ENCODE measurements at regions not wholly inside any gene's neighbourhood (a gene's known extent, or its start where the extent isn't known, plus 50 kb on each side); places are given as distances from the start of the nearest gene placed in this dataset.

DNA sequence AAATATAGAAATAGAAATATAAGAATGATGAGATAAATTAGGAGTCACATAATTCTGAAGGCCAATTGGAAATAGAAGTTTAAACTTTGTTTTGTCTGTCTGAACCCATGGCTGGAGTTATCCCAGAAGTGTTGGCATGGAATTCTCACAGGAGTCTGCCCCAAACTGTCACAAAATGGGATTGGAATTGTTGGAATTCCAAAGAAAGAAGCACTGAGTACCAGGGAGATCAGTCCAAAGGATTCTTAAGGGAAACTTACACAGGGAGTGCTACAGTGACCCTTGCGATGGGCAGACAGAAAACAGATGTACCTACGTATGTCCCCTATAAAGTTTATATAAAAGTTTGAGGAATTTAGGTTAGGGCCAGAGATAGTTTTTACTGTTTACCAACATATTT lies 1607.7 kb downstream of the ARAP2 start:
- Mint-ChIP-seq H3K36me3 (ENCODE audit: low read depth) (peaks cover 4% of the 10 kb centered on the region), H3K27me3 (ENCODE audit: low read depth) (no peaks in the 10 kb centered on the region), H3K9me3 (peaks cover 24% of the 10 kb centered on the region), H3K4me3 (no peak overlapping the region), H3K4me1 (no peaks in the 10 kb centered on the region), H3K27ac (no peak overlapping the region)
- TF ChIP-seq, protein P1, sequence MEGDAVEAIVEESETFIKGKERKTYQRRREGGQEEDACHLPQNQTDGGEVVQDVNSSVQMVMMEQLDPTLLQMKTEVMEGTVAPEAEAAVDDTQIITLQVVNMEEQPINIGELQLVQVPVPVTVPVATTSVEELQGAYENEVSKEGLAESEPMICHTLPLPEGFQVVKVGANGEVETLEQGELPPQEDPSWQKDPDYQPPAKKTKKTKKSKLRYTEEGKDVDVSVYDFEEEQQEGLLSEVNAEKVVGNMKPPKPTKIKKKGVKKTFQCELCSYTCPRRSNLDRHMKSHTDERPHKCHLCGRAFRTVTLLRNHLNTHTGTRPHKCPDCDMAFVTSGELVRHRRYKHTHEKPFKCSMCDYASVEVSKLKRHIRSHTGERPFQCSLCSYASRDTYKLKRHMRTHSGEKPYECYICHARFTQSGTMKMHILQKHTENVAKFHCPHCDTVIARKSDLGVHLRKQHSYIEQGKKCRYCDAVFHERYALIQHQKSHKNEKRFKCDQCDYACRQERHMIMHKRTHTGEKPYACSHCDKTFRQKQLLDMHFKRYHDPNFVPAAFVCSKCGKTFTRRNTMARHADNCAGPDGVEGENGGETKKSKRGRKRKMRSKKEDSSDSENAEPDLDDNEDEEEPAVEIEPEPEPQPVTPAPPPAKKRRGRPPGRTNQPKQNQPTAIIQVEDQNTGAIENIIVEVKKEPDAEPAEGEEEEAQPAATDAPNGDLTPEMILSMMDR (IDR thresholded peaks at IDR 0.05; ENCODE audit: unreplicated experiment in 3 of 3), result no peak

DNA sequence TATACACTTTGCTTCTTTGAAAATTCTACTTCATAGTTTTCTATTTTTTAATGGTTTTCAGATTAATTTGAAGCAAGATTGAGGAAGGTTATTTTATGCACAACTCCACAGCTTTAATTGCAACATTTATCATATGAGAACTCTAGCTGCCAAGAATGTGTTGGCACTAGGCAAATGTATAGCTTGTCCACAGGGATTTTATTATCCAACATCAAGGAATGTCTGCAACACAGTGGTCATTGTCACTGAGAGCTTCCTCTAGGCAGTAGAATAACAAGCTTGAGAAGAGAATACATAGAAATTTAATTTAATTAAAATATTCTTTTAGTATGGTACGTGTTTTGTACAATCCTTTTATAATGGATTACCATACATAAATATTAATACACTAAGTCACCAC lies 1600.8 kb downstream of the ARAP2 start:
- Mint-ChIP-seq H3K4me1 (no peaks in the 10 kb centered on the region), H3K27ac (no peak overlapping the region)
- TF ChIP-seq, protein P1 (IDR thresholded peaks at IDR 0.05; ENCODE audit: unreplicated experiment in 3 of 3), result no peak

DNA sequence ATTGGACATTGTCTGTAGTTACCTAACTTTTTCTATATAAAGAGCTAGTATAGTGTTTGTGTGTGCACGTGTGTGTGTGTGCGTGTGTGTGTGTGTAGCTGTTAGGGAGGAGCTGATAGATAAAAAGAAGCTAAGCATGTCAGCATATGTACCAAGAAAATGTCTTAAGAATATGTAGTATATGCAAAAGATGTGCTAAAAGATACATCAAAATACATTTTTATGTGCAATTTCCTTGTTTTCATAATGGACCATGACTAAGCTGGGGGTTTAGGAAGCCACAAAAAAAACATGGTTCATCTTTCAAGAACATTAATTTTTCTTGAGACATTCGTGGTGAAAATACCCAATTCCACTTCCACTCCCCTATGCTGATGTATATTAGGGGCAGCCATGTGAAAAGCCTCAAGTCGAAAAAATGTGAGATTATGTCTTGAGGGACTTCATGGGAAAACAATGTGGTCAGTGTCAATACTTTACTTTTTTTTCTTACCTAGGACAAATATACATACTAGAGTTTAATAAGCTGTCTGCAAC lies 1599.7 kb downstream of the ARAP2 start:
- H3K4me3 Mint-ChIP-seq, result no peak overlapping the region
- H3K27ac Mint-ChIP-seq, result no peak overlapping the region
- peaks cover 17% of the 10 kb centered on the region for H3K9me3 Mint-ChIP-seq
- TF ChIP-seq, protein P1 (IDR thresholded peaks at IDR 0.05; ENCODE audit: unreplicated experiment in 3 of 3), result no peak
- H3K36me3 Mint-ChIP-seq (ENCODE audit: low read depth), result no peaks in the 10 kb centered on the region
- no peaks in the 10 kb centered on the region for H3K4me1 Mint-ChIP-seq
- no peaks in the 10 kb centered on the region for H3K27me3 Mint-ChIP-seq (ENCODE audit: low read depth)

More for the DNA sequence above, 1600.8 kb downstream of the ARAP2 start:
- H3K4me3 Mint-ChIP-seq, result no peak overlapping the region
- H3K27me3 Mint-ChIP-seq (ENCODE audit: low read depth), result no peaks in the 10 kb centered on the region
- H3K36me3 Mint-ChIP-seq (ENCODE audit: low read depth), result peaks cover 4% of the 10 kb centered on the region
- H3K9me3 Mint-ChIP-seq, result peaks cover 17% of the 10 kb centered on the region

DNA sequence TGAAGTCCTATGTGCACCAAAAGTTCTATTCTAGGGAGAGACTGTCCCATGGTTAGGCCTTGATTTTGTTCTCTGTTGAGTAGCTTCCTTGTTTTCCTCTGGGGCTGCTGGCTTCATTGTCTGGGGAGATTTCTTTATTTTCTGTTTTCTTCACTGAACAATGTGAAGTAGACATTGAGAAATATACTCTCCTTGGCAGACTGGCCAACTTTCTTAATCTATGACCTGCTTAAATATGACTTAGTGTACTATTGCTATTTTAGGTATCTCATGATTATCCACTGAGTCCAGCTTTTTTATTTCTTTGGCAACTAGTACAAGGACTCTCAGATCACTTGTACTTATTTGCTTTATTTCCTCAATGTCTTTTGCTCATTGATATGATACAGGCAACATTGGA lies 1594.6 kb downstream of the ARAP2 start:
- no peaks in the 10 kb centered on the region for H3K36me3 Mint-ChIP-seq (ENCODE audit: low read depth)
- no peaks in the 10 kb centered on the region for H3K27me3 Mint-ChIP-seq (ENCODE audit: low read depth)
- no peaks in the 10 kb centered on the region for H3K4me1 Mint-ChIP-seq
- TF ChIP-seq, protein P1 (IDR thresholded peaks at IDR 0.05; ENCODE audit: unreplicated experiment in 3 of 3), result no peak
- H3K4me3 Mint-ChIP-seq, result no peak overlapping the region
- H3K9me3 Mint-ChIP-seq, result peaks cover 2% of the 10 kb centered on the region
- H3K27ac Mint-ChIP-seq, result no peak overlapping the region

DNA sequence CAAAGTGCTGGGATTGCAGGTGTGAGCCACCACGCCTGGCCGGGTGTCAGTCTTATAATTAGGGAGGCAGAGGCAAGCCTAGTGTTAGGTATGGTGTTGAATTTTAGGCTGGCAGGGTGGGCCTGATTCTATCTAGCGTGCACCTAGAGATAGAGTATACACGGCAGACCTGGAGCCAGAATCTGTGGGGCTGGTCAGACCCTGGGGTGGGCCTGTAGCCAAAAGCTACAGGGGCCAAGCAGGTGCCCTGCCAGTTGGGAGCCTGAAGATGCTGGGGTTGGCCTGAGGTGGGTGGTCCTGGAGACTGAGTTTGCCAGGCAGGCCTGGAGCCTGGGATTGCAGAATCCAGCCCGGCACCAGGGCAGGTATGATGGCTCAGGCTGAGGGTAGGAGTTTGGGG lies 1580.3 kb downstream of the ARAP2 start:
- Mint-ChIP-seq H3K9me3 (peaks cover 3% of the 10 kb centered on the region), H3K27me3 (ENCODE audit: low read depth) (no peaks in the 10 kb centered on the region), H3K4me3 (no peak overlapping the region), H3K27ac (no peak overlapping the region), H3K36me3 (ENCODE audit: low read depth) (no peaks in the 10 kb centered on the region), H3K4me1 (no peaks in the 10 kb centered on the region)
- TF ChIP-seq, protein P1 (IDR thresholded peaks at IDR 0.05; ENCODE audit: unreplicated experiment in 3 of 3), result no peak

DNA sequence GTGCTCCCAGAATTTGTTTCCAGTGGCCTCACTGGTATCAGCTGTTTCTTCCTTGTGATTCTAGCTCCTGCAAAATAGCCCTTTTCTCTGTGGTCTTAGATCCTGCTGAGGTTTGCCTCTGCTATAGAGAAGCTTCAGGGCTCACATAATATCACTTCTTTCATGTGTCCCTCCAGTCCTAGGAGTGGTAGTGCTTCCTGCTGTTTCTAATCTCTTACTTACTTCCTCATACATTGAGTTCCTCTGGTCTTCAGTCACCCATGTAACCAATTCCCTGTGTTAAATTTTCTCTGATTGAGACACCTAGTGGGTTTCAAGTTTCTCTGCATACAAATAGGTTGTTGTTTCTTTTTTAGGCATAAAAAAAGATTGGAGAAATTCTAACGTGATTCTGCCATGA lies 1567.9 kb downstream of the ARAP2 start:
- Mint-ChIP-seq H3K27ac (peak overlapping the region in 2 of 3 experiments; percentile 42 to 63), H3K4me3 (no peak overlapping the region), H3K36me3 (ENCODE audit: low read depth) (no peaks in the 10 kb centered on the region), H3K27me3 (ENCODE audit: low read depth) (no peaks in the 10 kb centered on the region), H3K9me3 (no peaks in the 10 kb centered on the region), H3K4me1 (no peaks in the 10 kb centered on the region)
- TF ChIP-seq, protein P1 (IDR thresholded peaks at IDR 0.05; ENCODE audit: unreplicated experiment in 3 of 3), result no peak

Data from nephron (organoid).